ENCODE measurements at regions not wholly inside any gene's neighbourhood (a gene's known extent, or its start where the extent isn't known, plus 50 kb on each side); places are given as distances from the start of the nearest gene placed in this dataset.

GRCh38 chr17:34452769-34453168 is 89.7 kb upstream of the CCL1 start:
- Histone ChIP-seq H3K79me1 (ENCODE audit: low read length) (no peaks in the 10 kb centered on the region), H3K4me3 (ENCODE audit: low read length) (no peak overlapping the region), H3K27me3 (ENCODE audit: insufficient read depth, low read length, poor library complexity) (no peaks in the 10 kb centered on the region), H2BK5ac (ENCODE audit: low read length) (no peak overlapping the region), H3K27ac (ENCODE audit: low read depth, low read length) (no peak overlapping the region), H3K4ac (ENCODE audit: low read depth, low read length) (no peak overlapping the region), H2AK5ac (ENCODE audit: low read length) (no peak overlapping the region), H3K18ac (ENCODE audit: low read length) (no peak overlapping the region), H2BK120ac (ENCODE audit: low read depth, low read length) (no peak overlapping the region), H4K5ac (ENCODE audit: low read length) (no peak overlapping the region), H3K36me3 (ENCODE audit: control insufficient read depth, insufficient read depth, low read length) (no peaks in the 10 kb centered on the region), H3K9ac (ENCODE audit: low read length) (no peak overlapping the region), H4K8ac (ENCODE audit: low read depth, low read length) (no peak overlapping the region), H2BK15ac (replicated peaks; ENCODE audit: low read depth) (no peak overlapping the region), H3K4me2 (ENCODE audit: low read length) (no peak overlapping the region), H3K23ac (ENCODE audit: low read length) (no peak overlapping the region), H3K79me2 (ENCODE audit: control insufficient read depth, insufficient read depth, low read length) (no peaks in the 10 kb centered on the region), H3K56ac (ENCODE audit: low read length) (no peak overlapping the region), H3K4me1 (ENCODE audit: control insufficient read depth, low read depth, low read length) (no peaks in the 10 kb centered on the region)
- peak; percentile 37 for DNase-seq
- WGBS (ENCODE audit: extremely low coverage, insufficient coverage, low lambda C conversion rate): no CpG with 5 or more reads among the region's 2 CpGs

- Histone ChIP-seq H3K4me1 (ENCODE audit: control insufficient read depth, low read depth, low read length) (no peaks in the 10 kb centered on the region), H2BK120ac (ENCODE audit: low read depth, low read length) (no peak overlapping the region), H3K56ac (ENCODE audit: low read length) (no peak overlapping the region), H3K4me2 (ENCODE audit: low read length) (no peak overlapping the region), H3K36me3 (ENCODE audit: control insufficient read depth, insufficient read depth, low read length) (no peaks in the 10 kb centered on the region), H3K9ac (ENCODE audit: low read length) (no peak overlapping the region), H3K27me3 (ENCODE audit: insufficient read depth, low read length, poor library complexity) (no peaks in the 10 kb centered on the region), H2BK5ac (ENCODE audit: low read length) (no peak overlapping the region), H3K79me2 (ENCODE audit: control insufficient read depth, insufficient read depth, low read length) (no peaks in the 10 kb centered on the region), H2AK5ac (ENCODE audit: low read length) (no peak overlapping the region), H4K5ac (ENCODE audit: low read length) (no peak overlapping the region), H2BK15ac (replicated peaks; ENCODE audit: low read depth) (no peak overlapping the region), H3K27ac (ENCODE audit: low read depth, low read length) (no peak overlapping the region), H4K8ac (ENCODE audit: low read depth, low read length) (no peak overlapping the region), H3K4ac (ENCODE audit: low read depth, low read length) (no peak overlapping the region), H3K79me1 (ENCODE audit: low read length) (no peaks in the 10 kb centered on the region), H3K23ac (ENCODE audit: low read length) (no peak overlapping the region), H3K18ac (ENCODE audit: low read length) (no peak overlapping the region), H3K4me3 (ENCODE audit: low read length) (no peak overlapping the region)
- no peak for DNase-seq
- WGBS (ENCODE audit: extremely low coverage, insufficient coverage, low lambda C conversion rate): no CpG with 5 or more reads among the region's 2 CpGs
Measured at GRCh38 chr17:34451313-34451712, 88.3 kb upstream of the CCL1 start.

GRCh38 chr17:34447406-34447805 is 84.4 kb upstream of the CCL1 start:
- H2BK120ac ChIP-seq (ENCODE audit: low read depth, low read length): no peak overlapping the region
- WGBS (ENCODE audit: extremely low coverage, insufficient coverage, low lambda C conversion rate): no CpG with 5 or more reads among the region's 3 CpGs
- no peaks in the 10 kb centered on the region for H3K36me3 ChIP-seq (ENCODE audit: control insufficient read depth, insufficient read depth, low read length)
- H3K79me2 ChIP-seq (ENCODE audit: control insufficient read depth, insufficient read depth, low read length): no peaks in the 10 kb centered on the region
- H3K27ac ChIP-seq (ENCODE audit: low read depth, low read length): no peak overlapping the region
- H3K56ac ChIP-seq (ENCODE audit: low read length): no peak overlapping the region
- no peak overlapping the region for H3K4me2 ChIP-seq (ENCODE audit: low read length)
- H4K8ac ChIP-seq (ENCODE audit: low read depth, low read length): no peak overlapping the region
- H3K23ac ChIP-seq (ENCODE audit: low read length): no peak overlapping the region
- H3K9ac ChIP-seq (ENCODE audit: low read length): no peak overlapping the region
- H3K4me1 ChIP-seq (ENCODE audit: control insufficient read depth, low read depth, low read length): no peaks in the 10 kb centered on the region
- H3K18ac ChIP-seq (ENCODE audit: low read length): no peak overlapping the region
- H2BK15ac ChIP-seq (replicated peaks; ENCODE audit: low read depth): no peak overlapping the region
- no peak overlapping the region for H4K5ac ChIP-seq (ENCODE audit: low read length)
- H2BK5ac ChIP-seq (ENCODE audit: low read length): no peak overlapping the region
- H3K4me3 ChIP-seq (ENCODE audit: low read length): no peak overlapping the region
- DNase-seq: no peak
- H2AK5ac ChIP-seq (ENCODE audit: low read length): no peak overlapping the region
- H3K4ac ChIP-seq (ENCODE audit: low read depth, low read length): no peak overlapping the region
- no peaks in the 10 kb centered on the region for H3K27me3 ChIP-seq (ENCODE audit: insufficient read depth, low read length, poor library complexity)
- H3K79me1 ChIP-seq (ENCODE audit: low read length): no peaks in the 10 kb centered on the region

GRCh38 chr17:34445101-34445500 is 82.1 kb upstream of the CCL1 start:
- Histone ChIP-seq H3K4ac (ENCODE audit: low read depth, low read length) (no peak overlapping the region), H2BK15ac (replicated peaks; ENCODE audit: low read depth) (no peak overlapping the region), H3K27ac (ENCODE audit: low read depth, low read length) (no peak overlapping the region), H3K9ac (ENCODE audit: low read length) (no peak overlapping the region), H3K4me3 (ENCODE audit: low read length) (no peak overlapping the region), H3K27me3 (ENCODE audit: insufficient read depth, low read length, poor library complexity) (no peaks in the 10 kb centered on the region), H3K79me2 (ENCODE audit: control insufficient read depth, insufficient read depth, low read length) (no peaks in the 10 kb centered on the region), H3K18ac (ENCODE audit: low read length) (no peak overlapping the region), H2BK120ac (ENCODE audit: low read depth, low read length) (no peak overlapping the region), H4K8ac (ENCODE audit: low read depth, low read length) (no peak overlapping the region), H3K4me2 (ENCODE audit: low read length) (no peak overlapping the region), H3K56ac (ENCODE audit: low read length) (no peak overlapping the region), H3K23ac (ENCODE audit: low read length) (no peak overlapping the region), H2BK5ac (ENCODE audit: low read length) (no peak overlapping the region), H3K4me1 (ENCODE audit: control insufficient read depth, low read depth, low read length) (no peaks in the 10 kb centered on the region), H3K79me1 (ENCODE audit: low read length) (no peaks in the 10 kb centered on the region), H3K36me3 (ENCODE audit: control insufficient read depth, insufficient read depth, low read length) (no peaks in the 10 kb centered on the region), H4K5ac (ENCODE audit: low read length) (no peak overlapping the region), H2AK5ac (ENCODE audit: low read length) (no peak overlapping the region)
- DNase-seq: no peak
- no CpG with 5 or more reads among the region's 9 CpGs for WGBS (ENCODE audit: extremely low coverage, insufficient coverage, low lambda C conversion rate)

- Histone ChIP-seq H3K23ac (ENCODE audit: low read length) (no peak overlapping the region), H3K27ac (ENCODE audit: low read depth, low read length) (no peak overlapping the region), H3K56ac (ENCODE audit: low read length) (no peak overlapping the region), H4K5ac (ENCODE audit: low read length) (no peak overlapping the region), H2BK15ac (replicated peaks; ENCODE audit: low read depth) (no peak overlapping the region), H3K79me2 (ENCODE audit: control insufficient read depth, insufficient read depth, low read length) (no peaks in the 10 kb centered on the region), H3K4ac (ENCODE audit: low read depth, low read length) (no peak overlapping the region), H3K4me3 (ENCODE audit: low read length) (no peak overlapping the region), H2BK120ac (ENCODE audit: low read depth, low read length) (no peak overlapping the region), H3K4me1 (ENCODE audit: control insufficient read depth, low read depth, low read length) (no peaks in the 10 kb centered on the region), H3K36me3 (ENCODE audit: control insufficient read depth, insufficient read depth, low read length) (no peaks in the 10 kb centered on the region), H2BK5ac (ENCODE audit: low read length) (no peak overlapping the region), H3K27me3 (ENCODE audit: insufficient read depth, low read length, poor library complexity) (no peaks in the 10 kb centered on the region), H3K4me2 (ENCODE audit: low read length) (no peak overlapping the region), H4K8ac (ENCODE audit: low read depth, low read length) (no peak overlapping the region), H3K79me1 (ENCODE audit: low read length) (no peaks in the 10 kb centered on the region), H3K18ac (ENCODE audit: low read length) (no peak overlapping the region), H2AK5ac (ENCODE audit: low read length) (no peak overlapping the region), H3K9ac (ENCODE audit: low read length) (no peak overlapping the region)
- peak; percentile 57 for DNase-seq
- WGBS (ENCODE audit: extremely low coverage, insufficient coverage, low lambda C conversion rate): no CpG with 5 or more reads among the region's 12 CpGs
Measured at GRCh38 chr17:34443619-34444469, 80.8 kb upstream of the CCL1 start.
